ENCODE measurements at regions not wholly inside any gene's neighbourhood (a gene's known extent, or its start where the extent isn't known, plus 50 kb on each side); places are given as distances from the start of the nearest gene placed in this dataset.
"Not testable (repeated sequence)": the region's sequence is repeated elsewhere in the genome, so short reads cannot be mapped to it uniquely, and the experiment has no call there.

DNA sequence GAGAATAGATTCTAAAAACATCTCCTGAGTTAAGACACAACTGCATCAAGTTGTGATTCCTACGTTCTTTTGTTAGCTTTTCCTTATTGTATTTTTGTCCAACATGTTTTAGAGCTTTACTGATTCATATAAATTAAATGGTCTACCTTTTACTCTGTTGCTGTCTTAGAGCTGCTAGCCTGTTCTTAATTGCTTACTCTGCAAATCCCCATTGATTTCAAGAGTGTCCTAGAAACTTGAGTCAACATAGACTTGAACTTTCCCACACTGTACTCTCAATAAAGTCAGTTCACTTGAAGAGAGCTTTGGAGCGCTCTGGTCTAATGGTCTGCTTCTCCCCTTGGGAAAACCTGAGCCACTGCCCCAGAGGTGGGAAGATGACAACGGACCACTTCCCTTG is 343.9 kb downstream of the CCER1 start:
- no peak for DNase-seq (ENCODE audit: low spot score)

DNA sequence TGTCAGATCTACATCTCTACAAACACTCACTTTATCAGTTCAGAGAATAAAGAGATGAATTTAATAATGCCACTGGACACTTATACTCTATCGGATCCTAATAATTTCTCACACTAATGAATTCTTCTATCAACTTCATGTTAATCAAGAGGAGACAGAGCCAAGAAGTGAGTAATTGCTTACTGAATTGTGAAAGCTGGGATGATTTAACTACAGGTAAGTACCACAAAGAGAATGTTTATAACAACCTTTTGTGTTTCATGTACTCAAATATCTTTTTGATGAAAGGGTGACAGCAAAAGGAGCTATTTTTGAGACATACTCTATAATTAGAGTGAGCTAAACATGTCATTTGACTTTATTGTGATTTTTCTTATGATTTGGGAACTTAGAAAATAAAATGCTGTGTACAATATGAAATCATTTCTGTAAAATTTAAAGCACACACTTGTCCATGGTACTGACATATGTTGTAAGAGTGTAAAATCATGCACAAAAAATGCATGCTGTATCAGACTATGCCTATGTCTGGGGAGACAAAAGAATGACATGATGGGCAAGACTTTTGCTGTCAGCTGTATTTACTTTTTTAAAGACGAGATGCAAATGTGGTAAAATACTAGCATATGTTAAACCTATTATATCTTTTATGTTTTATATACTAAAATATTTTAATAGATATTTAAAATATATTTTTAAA is 361.2 kb downstream of the CCER1 start:
- DNase-seq (ENCODE audit: low spot score): no peak

DNA sequence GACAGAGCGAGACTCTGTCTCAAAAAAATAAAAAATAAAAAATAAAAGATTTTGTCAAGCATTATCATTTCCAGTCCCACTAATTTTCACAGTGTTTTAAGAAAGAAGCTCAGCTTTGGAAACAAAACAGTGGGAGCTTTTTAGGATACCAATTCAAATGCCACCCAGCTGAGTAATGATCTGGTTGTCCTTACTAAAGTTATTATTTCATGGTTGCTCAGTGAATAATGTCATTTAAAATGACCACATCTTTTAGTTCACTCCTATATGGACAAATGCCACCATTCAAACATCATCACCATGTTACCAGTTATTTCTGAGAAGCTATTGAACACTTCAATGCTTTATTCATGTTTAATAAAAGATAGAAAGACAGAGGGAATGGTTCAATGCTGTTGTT is 365.0 kb downstream of the CCER1 start:
- DNase-seq (ENCODE audit: low spot score): no peak

DNA sequence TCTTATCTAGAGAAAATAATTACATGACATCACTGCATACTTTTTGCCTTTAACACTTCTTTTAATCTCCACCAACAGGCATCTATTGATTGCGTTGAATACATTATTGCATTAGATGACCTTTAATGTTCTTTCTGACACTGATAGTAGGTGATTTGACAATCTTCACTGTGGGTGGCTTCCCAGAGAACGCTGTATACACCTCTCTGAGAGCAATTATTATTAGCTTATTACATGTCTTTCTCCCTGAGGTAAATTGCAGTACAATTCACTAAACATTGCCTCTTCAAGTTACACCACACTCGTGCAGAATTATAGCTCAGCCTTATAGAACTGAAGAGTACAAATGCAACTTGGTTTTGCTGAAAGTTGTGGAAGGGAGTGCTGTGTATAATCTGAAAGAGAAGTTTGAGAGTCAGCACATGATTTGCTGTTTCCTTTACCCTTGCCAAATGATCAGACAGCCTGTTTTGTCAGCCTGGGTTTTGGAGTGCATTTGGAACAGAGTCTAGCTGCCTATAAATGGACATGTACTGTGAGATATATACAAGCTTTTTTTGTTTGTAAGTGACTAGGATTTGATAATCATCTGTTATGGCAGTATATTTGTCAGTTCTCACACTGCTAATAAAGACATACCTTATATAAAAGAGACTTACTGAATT is 369.2 kb downstream of the CCER1 start:
- no peak for DNase-seq (ENCODE audit: low spot score)

DNA sequence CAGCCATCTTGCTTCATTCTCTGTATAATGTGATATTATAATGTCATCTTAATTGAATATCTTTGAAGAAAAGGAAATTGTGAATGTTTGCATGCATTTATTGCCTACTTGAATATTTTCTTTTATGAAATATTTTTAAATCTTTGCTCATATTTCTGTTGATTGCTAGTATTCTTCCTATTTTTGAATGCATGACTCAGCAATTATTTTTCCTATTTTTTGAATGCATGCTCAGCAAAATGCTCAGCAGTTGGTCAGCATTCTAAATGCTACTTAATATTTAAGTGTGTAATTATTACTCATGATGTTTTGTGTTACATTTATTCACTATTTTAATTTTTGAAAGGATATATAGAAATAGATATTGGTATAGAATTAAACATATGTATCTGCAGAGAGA is 378.3 kb downstream of the CCER1 start:
- no peak for DNase-seq (ENCODE audit: low spot score)

DNA sequence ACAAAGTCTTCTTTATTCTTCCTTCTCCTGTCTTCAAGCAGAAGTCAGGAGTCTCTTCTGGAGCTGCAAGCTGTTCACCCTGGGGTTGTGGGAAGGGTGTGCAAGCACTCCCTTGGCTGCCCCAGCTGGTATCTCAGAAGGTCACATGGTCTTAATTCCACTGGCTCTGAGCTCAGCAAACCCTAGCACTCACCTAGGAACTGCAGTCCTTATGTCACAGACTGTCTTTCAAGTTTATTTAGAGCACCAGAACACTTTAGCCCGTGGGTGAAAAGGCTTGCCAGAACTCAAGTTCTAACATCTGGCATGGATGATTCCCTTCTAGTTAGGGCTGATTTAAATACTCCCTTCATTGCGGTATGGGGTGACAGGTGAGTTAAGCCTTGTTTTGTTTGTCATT is 379.0 kb downstream of the CCER1 start:
- DNase-seq (ENCODE audit: low spot score): no peak

DNA sequence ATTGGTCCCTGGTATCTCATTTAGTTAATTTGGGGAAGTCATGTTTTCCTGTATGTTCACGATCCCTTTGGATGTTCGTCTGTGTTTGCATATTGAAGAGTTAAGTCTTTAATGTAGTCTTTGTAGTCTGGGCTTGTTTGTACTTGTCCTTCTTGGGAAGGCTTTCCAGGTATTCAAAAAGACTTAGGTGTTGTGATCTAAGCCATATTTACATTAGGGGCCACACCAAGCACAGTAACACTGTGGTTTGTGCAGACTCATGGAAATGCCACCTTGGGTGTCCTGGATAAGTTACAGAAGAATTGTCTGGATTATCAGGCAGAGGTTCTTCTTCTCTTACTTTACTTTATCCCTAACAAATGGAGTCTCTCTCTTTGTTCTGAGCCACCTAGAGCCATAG is 380.3 kb downstream of the CCER1 start:
- DNase-seq (ENCODE audit: low spot score): no peak

DNA sequence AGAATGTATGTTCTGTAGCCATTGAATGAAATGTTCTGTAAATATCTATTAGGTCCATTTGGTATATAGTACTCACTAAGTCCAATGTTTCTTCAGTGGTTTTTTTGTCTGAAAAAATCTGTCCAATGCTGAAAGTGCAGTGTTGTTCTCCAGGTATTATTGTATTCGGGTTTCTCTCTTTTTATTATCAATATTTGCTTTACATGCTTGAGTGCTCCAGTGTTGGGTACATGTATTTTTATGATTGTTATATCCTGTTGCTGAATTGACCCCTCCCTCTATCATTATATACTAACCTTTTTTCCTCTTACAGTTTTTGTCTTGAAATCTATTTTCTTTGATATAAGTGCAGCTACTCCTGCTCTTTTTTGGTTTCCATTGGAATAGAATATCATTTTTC is 382.2 kb downstream of the CCER1 start:
- no peak for DNase-seq (ENCODE audit: low spot score)

DNA sequence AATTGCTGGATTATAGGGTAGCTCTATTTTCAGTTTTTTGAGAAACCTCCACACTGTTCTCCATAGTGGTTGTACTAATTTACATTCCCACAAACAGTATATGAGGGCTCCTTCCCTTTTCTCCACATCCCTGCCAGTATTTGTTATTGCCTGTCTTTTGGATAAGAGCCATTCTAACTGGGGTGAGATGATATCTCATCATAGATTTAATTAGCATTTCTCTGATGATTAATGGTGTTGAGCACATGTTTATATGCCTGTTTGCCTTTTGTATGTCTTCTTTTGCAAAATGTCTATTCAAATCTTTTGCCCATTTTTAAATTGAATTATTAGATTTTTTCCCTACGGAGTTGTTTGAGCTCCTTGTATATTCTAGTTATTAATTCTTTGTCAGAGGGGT is 385.3 kb downstream of the CCER1 start:
- no peak for DNase-seq (ENCODE audit: low spot score)

DNA sequence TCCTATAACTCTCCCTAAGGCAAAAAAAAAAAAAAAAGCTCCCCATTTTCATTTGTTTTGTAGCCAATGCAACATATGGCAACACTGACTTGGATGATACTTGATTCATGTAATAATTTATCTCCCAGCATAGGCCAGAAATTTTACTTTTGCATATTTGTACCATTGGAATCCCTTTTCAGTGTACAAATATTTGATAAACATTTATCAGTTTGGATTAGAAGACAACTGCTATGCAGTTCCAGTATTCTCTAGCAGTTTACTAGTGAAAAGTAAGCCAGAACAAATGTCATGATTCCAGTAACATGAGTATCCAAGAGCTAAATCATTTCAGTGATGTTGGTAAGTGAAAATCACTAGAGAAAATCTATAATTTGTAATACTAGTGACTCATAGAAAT is 392.3 kb downstream of the CCER1 start:
- no peak for DNase-seq (ENCODE audit: low spot score)

DNA sequence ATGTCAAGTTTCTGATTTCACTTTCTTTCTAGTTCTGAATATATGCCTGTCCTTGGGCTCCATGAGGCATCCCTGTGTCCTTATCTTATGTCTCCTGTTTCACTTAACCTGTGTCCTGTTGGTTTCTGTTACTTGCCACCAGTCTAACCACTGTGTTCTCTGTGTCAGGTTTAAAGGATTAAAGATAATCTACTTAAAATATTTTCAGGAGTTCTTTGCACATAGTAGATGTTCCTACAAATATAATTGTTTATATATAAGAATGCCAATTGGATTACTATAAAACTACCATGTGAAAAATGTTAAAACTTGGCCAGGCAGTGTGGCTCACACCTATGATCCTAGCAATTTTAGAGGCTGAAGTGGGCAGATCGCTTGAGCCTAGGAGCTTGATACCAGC is 406.4 kb downstream of the CCER1 start:
- no peak for DNase-seq (ENCODE audit: low spot score)

DNA sequence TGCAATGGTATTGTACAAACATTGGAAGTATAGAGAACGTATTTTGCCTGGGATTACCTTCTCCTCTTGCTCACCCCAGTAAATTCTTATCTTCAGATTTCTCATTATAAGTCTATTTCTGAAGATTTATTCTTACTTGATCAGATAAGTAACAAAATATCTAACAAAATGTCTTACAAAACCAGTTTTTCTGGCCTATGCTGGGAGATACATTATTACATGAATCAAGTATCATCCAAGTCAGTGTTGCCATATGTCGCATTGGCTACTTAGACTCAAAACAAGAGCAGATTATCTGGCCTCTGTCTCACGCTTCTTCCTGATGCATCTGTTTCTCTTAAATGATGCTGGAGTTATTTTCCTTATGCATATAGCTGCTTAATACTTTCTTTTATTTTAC is 408.5 kb downstream of the CCER1 start:
- no peak for DNase-seq (ENCODE audit: low spot score)

DNA sequence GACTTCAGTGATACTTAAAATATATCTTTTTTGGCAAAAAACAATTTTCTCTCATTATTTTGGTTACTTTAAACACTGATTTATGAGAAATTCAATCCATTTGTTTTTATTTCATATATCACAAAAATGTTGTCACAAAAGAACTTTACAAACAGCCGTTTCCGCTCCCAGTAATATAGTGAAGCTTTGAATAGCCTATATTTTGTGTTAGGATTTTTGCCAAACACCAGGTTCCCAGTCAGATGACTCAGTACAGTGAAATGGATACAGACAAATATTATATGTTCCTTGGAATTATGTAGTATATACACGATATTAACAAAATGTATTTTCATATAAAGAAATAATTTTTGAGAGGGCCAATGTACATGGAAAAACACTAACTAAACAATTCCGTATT is 411.1 kb downstream of the CCER1 start:
- no peak for DNase-seq (ENCODE audit: low spot score)

DNA sequence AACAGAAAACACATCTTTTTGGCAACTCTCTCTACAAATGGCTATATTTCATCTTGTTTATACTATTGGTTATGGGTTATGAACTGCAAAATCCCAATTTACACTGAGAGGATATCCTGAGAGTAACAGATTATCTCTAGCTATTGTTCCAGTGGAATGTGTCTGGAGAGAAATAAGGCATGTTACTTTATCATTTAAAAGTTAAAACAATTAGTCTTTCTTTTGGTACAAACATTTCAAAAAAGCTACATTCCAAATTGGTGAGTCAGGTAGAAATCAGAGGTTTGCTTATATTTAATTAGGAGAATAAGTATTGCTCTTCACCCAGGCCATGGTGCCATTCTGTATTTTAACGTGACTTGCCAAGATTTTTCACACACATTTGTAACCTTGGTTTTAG is 411.6 kb downstream of the CCER1 start:
- peak; percentile 8 for DNase-seq (ENCODE audit: low spot score)

DNA sequence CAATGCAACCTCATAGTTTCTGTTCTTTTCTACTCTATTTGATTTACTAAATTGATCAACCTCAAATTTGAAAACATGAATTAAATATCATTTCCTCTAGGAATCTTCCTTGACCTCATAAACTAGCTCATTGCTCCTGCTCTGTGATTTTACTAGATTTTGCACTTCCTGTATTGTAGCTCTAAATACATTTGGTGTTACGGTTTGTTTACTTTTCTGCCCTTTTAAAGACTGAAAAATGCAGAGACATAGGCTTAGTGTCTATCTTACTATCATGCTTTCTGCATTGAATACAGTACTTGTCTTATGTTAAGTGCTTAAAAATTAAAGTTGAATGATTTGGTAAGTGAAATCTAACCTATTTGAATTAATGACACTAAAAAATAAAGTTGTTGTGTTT is 412.1 kb downstream of the CCER1 start:
- DNase-seq (ENCODE audit: low spot score): not testable (repeated sequence)

DNA sequence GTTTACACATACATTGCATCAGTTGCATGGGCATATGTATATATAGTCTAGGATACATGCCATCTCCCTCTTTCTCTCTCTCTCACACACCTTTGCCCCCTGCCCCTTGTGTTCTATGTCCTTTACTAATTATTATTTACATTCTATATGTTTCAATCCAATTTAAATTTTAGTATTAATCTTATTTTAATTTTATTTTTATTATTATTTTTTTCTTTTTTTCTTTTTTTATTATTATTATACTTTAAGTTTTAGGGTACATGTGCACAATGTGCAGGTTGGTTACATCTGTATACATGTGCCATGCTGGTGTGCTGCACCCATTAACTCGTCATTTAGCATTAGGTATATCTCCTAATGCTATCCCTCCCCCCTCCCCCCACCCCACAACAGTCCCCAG is 421.1 kb downstream of the CCER1 start:
- DNase-seq (ENCODE audit: low spot score): not testable (repeated sequence)

DNA sequence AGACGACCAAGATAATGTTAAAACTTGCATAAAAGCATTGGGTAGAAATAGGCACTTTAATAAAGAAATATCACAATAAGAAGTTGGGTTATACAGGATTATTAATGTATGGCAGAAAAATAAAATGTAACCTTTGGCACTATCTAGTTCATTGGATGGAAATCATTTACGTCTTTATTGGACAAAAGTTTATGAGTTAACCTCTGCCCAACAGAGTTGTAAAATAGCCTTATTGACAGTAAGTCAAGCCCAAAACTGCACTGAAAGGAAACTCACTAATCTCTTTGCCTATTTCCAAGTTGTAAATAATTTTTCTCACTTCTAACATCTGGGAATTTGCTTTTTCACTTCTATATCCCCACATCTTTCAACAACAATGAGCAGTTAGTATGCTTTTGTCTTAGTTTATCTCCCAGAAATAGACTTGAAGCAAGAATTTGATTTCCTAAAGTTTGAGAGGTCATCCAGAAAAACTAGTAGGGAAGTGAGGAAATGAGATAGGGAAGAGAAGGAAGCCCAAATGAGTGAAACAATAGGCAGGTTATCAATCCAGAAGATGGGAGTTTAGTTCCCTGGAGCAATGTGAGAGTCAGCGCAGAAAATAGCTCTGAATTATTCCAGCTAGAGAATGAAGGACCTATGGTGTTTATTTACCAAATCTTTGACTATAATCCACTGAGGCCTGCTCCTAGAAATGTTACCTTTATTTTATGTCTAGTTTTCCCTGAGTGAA is 434.8 kb downstream of the CCER1 start:
- no peak for DNase-seq (ENCODE audit: low spot score)

DNA sequence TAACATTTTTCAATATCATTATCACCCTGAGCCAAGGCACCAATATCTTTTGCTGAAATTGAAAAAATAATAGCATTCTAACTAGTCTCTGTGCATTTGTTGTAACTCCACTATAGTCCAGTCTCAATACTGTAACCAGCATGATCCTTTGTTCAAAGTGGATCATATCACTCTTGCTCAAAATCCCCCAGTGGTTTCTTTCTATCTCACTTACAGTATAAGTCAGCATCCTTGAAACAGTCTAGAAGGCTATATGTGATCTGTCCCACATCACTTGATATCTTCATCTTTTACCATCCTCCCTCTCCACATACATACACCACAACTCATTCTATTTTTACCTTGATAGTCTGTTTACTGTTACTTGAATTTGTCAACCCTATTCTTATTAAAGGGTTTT is 435.7 kb downstream of the CCER1 start:
- DNase-seq (ENCODE audit: low spot score): no peak

DNA sequence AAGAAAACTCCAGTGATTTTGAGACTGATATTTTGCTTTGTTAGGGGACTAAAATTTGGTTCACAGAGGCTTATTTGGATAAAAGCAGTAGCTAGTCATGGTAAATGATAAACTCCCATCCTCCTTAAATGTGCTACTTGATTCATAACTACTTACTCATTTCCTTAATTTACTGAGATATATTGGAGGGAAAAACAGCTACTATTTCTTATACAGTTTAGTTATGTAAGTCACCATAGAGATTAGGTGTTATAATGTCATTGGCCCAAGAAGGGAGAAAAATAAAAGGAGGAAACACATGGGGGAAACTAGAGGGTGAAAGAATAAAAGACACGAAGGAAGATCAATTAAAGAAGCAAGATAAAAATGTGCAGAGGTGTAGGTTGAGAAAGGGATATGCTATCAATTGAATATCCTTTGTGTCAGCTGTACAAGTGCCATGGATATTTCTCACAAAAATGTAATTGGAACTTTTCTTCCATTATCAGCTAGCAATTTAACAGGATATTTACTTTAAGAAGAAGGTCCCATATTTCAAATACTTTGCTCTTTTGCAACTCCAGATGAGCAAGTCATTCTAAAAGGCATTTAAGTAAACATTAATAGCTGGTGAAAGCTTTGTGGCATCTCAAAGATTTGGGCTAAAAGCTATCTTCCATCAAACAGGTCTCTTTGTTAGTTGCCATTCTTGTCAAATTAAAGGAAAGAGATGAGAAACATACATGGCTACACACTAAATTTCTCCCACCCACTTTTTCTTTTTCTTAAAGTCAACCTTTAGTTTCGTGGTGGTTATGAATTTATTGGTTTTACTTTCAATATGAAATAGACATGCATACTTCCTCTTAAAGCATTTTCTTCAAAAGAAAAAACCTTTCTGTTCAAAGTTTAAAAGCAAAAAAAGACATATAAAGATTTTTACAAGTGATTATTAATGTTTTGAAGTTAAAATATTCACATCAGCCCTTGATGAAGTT is 439.5 kb downstream of the CCER1 start:
- DNase-seq (ENCODE audit: low spot score): no peak

DNA sequence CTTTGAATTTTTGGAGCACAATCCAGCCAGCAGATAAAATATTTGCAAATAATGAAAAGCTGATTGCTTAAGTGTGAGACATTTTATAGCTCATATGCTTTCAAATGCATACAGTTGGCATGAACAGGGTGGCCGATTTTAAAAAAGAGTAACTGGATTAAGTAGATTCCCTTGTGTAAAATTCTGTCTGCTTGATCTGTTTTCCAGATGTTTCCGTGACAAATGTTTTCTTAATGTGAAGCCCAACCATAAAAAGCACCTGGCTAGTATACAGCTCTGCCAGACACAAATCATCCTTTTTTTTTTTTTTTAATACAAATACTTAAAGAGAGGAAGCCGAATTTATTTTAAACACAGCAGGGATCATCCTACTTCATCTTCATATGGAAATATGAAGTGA is 440.7 kb downstream of the CCER1 start:
- DNase-seq (ENCODE audit: low spot score): no peak

DNA sequence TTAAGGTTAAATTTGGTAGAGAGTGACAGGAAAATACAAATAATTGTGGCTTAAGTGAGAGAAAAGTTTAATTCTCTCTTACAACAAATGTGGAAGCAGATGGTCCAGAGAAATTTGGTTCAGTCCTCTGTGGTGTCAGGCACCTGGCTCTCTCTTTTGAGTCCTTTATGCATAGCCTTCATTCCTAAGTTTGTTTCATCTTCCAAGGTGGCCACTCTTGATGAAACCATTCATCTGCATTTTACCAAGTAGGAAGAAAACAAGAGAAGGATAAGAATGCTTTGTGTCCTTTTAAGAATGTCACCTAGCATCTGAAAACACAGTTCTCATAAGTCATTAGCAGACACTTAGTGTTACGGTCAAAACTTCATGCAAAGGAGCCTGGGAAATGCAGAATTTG is 442.5 kb downstream of the CCER1 start:
- DNase-seq (ENCODE audit: low spot score): no peak

DNA sequence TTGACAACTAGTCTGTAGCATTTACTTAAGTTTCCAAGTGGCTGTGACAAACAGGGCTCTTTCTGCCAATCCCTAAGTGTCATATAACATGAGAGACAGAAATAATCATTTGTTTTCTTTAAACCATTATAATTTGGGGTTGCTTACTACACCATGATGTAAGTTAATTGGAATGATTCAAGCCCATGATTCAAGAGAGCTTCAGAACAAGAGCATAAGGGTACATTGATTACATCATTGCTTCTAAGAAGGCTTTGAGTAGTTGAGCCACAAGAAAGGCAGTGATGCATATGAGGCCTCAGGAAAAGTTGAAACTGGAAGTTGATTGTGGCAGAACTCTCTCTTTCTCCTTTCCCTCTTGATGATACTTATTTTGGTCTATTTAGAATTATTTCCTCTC is 444.0 kb downstream of the CCER1 start:
- peak; percentile 20 for DNase-seq (ENCODE audit: low spot score)
